Endothelial cell of umbilical vein (primary cell): ENCODE measurements at regions not wholly inside any gene's neighbourhood (a gene's known extent, or its start where the extent isn't known, plus 50 kb on each side); places are given as distances from the start of the nearest gene placed in this dataset.

Experiments used
- BruUV-seq: library from RNA; stranded (reverse); fragments of 400-500 nt; replicated peaks from 2 replicates; lab custom pipeline; 2021; lab: Mats Ljungman, UMichigan
- CTCF ChIA-PET: fragments of 300-600, 350-600 bp; sonication (Branson Sonifier 250); formaldehyde crosslinking; loops from one replicate; lab custom pipeline; 2021; ENCODE audit warnings: antibody characterized with exemption, inconsistent platforms; lab: Charles Lee
- POLR2A ChIA-PET: fragments of 300-600, 350-600 bp; sonication (Branson Sonifier 250); formaldehyde crosslinking; loops from one replicate; lab custom pipeline; 2021; ENCODE audit warnings: antibody characterized with exemption, inconsistent platforms; lab: Charles Lee
- DNase-seq: peaks from one replicate; pipeline ENCODE4 v3.0.0-alpha.2; 2011; ENCODE audit warnings: low read depth, low spot score
- FAIRE-seq: peaks from 2 replicates; lab custom pipeline; 2011; peaks lifted over from hg19 to GRCh38; lab: Jason Lieb, UNC
- H2AFZ ChIP-seq: 2 replicates; pipeline ENCODE4 v1.6.0; 2012; ENCODE audit warnings: low read depth, low read length, control low read depth, inconsistent platforms
- H3K27ac ChIP-seq: 2 replicates; pipeline ENCODE4 v1.5.1; 2011; ENCODE audit warnings: low read depth, mild to moderate bottlenecking, control low read depth, low read length, moderate library complexity; ENCODE audit not compliant: insufficient read depth
- H3K27me3 ChIP-seq, 2 experiments: 2 replicates each; pipeline versions ENCODE4 v1.6.0 to v1.6.1; 2011; ENCODE audit warnings: low read length in 2 of 2, mixed read lengths in 1 of 2; ENCODE audit not compliant: control insufficient read depth in 2 of 2, insufficient read depth in 2 of 2
- H3K36me3 ChIP-seq, 2 experiments: 2 replicates in 1 of 2; 3 replicates in 1 of 2; pipeline ENCODE4 v1.5.1; 2011; ENCODE audit warnings: low read length in 2 of 2, mild to moderate bottlenecking in 1 of 2, moderate library complexity in 1 of 2; ENCODE audit not compliant: control insufficient read depth in 2 of 2, insufficient read depth in 2 of 2; ENCODE audit errors: extremely low read depth in 1 of 2
- H3K4me1 ChIP-seq: 3 replicates; pipeline ENCODE4 v1.5.1; 2011; ENCODE audit warnings: mild to moderate bottlenecking, low read length; ENCODE audit not compliant: control insufficient read depth, insufficient read depth; ENCODE audit errors: extremely low read depth
- H3K4me2 ChIP-seq: 2 replicates; pipeline ENCODE4 v1.6.1; 2011; ENCODE audit warnings: low read length, control low read depth, mixed read lengths; ENCODE audit not compliant: insufficient read depth
- H3K4me3 ChIP-seq, 3 experiments: fragments of 200-600 bp in 1 of 3; sonication (generic), shearing (Covaris generic) in 1 of 3; replicated peaks in 1 of 3; 2 replicates each; pipeline ENCODE4 v1.5.1; 2011 to 2016; ENCODE audit warnings: control low read depth in 3 of 3, low read length in 3 of 3, mild to moderate bottlenecking in 2 of 3, inconsistent platforms in 1 of 3, low read depth in 1 of 3, moderate library complexity in 1 of 3; ENCODE audit not compliant: insufficient read depth in 1 of 3
- H3K79me2 ChIP-seq: 2 replicates; pipeline ENCODE4 v1.6.0; 2012; ENCODE audit warnings: low read length, inconsistent platforms; ENCODE audit not compliant: control insufficient read depth, insufficient read depth
- H3K9ac ChIP-seq: replicated peaks from 2 replicates; pipeline ENCODE3; 2011; ENCODE audit warnings: low read length, control low read depth; ENCODE audit not compliant: insufficient read depth; ENCODE audit errors: extremely low read depth
- H3K9me1 ChIP-seq: replicated peaks from 3 replicates; pipeline ENCODE4 v1.6.0; 2011; ENCODE audit warnings: mild to moderate bottlenecking, low read length; ENCODE audit not compliant: control insufficient read depth, insufficient read depth; ENCODE audit errors: extremely low read depth
- H3K9me3 ChIP-seq: replicated peaks from 2 replicates; pipeline ENCODE4 v1.5.1; 2012; ENCODE audit warnings: low read length, inconsistent platforms; ENCODE audit not compliant: control insufficient read depth, insufficient read depth
- H4K20me1 ChIP-seq: replicated peaks from 2 replicates; pipeline ENCODE3; 2011; ENCODE audit warnings: mild to moderate bottlenecking, low read length; ENCODE audit not compliant: control insufficient read depth, insufficient read depth; ENCODE audit errors: extremely low read depth
- CTCF ChIP-seq, 2 donors: IDR thresholded peaks; 1 replicate in 1 of 2; 2 replicates in 1 of 2; pipeline ENCODE4 v1.5.1; 2011; ENCODE audit warnings: low read length in 2 of 2, mild to moderate bottlenecking in 2 of 2, moderate library complexity in 2 of 2, control low read depth in 1 of 2, inconsistent platforms in 1 of 2, low read depth in 1 of 2; ENCODE audit not compliant: insufficient read depth in 1 of 2; ENCODE audit errors: extremely low read depth in 1 of 2
- EZH2 ChIP-seq: IDR thresholded peaks from 2 replicates; pipeline ENCODE4 v1.6.1; 2012; ENCODE audit warnings: borderline replicate concordance, low read depth, mild to moderate bottlenecking, moderate library complexity, low read length, inconsistent platforms; ENCODE audit not compliant: severe bottlenecking
- FOS ChIP-seq: IDR thresholded peaks from 2 replicates; pipeline ENCODE4 v1.6.1; 2011; ENCODE audit warnings: mild to moderate bottlenecking, low read length, moderate library complexity, borderline replicate concordance; ENCODE audit not compliant: insufficient read depth
- GATA2 ChIP-seq: IDR thresholded peaks from 2 replicates; pipeline ENCODE4 v1.7.0; 2011; ENCODE audit warnings: low read depth, mild to moderate bottlenecking, moderate library complexity, mixed read lengths, low read length; ENCODE audit not compliant: insufficient read length, insufficient read depth
- JUN ChIP-seq: IDR thresholded peaks from 2 replicates; pipeline ENCODE4 v1.6.1; 2011; ENCODE audit warnings: borderline replicate concordance, low read depth; ENCODE audit not compliant: insufficient read length, insufficient read depth
- MAX ChIP-seq: IDR thresholded peaks from 2 replicates; pipeline ENCODE4 v1.6.1; 2011; ENCODE audit not compliant: insufficient read depth, insufficient read length
- MYC ChIP-seq: IDR thresholded peaks from one replicate; pipeline ENCODE4 v1.6.1; 2011; ENCODE audit warnings: mild to moderate bottlenecking, low read depth, low read length
- POLR2A ChIP-seq: IDR thresholded peaks from 2 replicates; pipeline ENCODE4 v1.6.1; 2012; ENCODE audit warnings: low read depth, mild to moderate bottlenecking, control low read depth, low read length
- POLR2AphosphoS5 ChIP-seq: IDR thresholded peaks from 2 replicates; pipeline ENCODE4 v1.6.1; 2012; ENCODE audit warnings: low read depth, mild to moderate bottlenecking, control low read depth, low read length, moderate library complexity; ENCODE audit not compliant: insufficient read depth
- dilution Hi-C: fragments of 300-500 bp; cut with MboI; formaldehyde crosslinking; loops from one replicate; pipeline ENCODE4 v1.15.0; 2019; ENCODE audit warnings: low sequenced_read_pairs; ENCODE audit not compliant: extremely low pct_ligation_motif_present
- intact Hi-C: fragments of 100-400 bp; cut with micrococcal nuclease; formaldehyde crosslinking; loops from one replicate; pipeline ENCODE4 v1.10.0; 2022

- intact Hi-C loops, result loop anchor here (10.0 kb wide), 1 partner anchor 1275 kb away; no protein-coding TSS in a partner anchor
- no peak for DNase-seq
- CTCF ChIA-PET, result no interaction called here
These were observed 337.7 kb upstream of the CHAC2 start for GRCh38 chr2:53429901-53430300.

More at GRCh38 chr2:53429901-53430300, 337.7 kb upstream of the CHAC2 start:
- dilution Hi-C loops, result no loop called here
- no peaks in the 10 kb centered on the region for H3K9me1 ChIP-seq
- H3K27ac ChIP-seq, result no peak overlapping the region
- TF ChIP-seq MAX (no peak), GATA2 (no peak), JUN (no peak), EZH2 (no peak), POLR2A (no peak), MYC (no peak), CTCF (IDR thresholded peaks at IDR 0.05; ENCODE audit: extremely low read depth in 1 of 2, insufficient read depth in 1 of 2, low read depth in 1 of 2, low read length in 2 of 2) (no peak), POLR2AphosphoS5 (no peak), FOS (no peak)
- POLR2A ChIA-PET, result no interaction called here
- BruUV-seq, result no TSS peak
- H3K9me3 ChIP-seq, result no peaks in the 10 kb centered on the region
- H2AFZ ChIP-seq, result no peak overlapping the region
- H3K79me2 ChIP-seq, result no peaks in the 10 kb centered on the region
- H3K9ac ChIP-seq, result no peak overlapping the region
- H3K4me3 ChIP-seq, result no peak overlapping the region
- H4K20me1 ChIP-seq, result no peaks in the 10 kb centered on the region
- no peak for FAIRE-seq
- H3K36me3 ChIP-seq, result no peaks in the 10 kb centered on the region
- H3K4me1 ChIP-seq, result no peaks in the 10 kb centered on the region
- H3K27me3 ChIP-seq, result no peaks in the 10 kb centered on the region
- H3K4me2 ChIP-seq, result no peak overlapping the region
